SU-DHL-6 (cell line): ENCODE measurements at regions not wholly inside any gene's neighbourhood (a gene's known extent, or its start where the extent isn't known, plus 50 kb on each side); places are given as distances from the start of the nearest gene placed in this dataset.

ENCODE experiments used
- CTCF ChIP-seq: fragments of 200-600 bp; sonication (generic); IDR thresholded peaks from one replicate; pipeline ENCODE4 v1.5.1; 2017; ENCODE audit warnings: antibody characterized with exemption, mild to moderate bottlenecking, low read length, moderate library complexity; ENCODE audit not compliant: insufficient read depth, poor library complexity, severe bottlenecking
- EZH2phosphoT487 ChIP-seq: fragments of 200-600 bp; sonication (generic), shearing (Covaris generic); conservative IDR thresholded peaks from 2 replicates; pipeline ENCODE4 v1.6.1; 2018; ENCODE audit warnings: mild to moderate bottlenecking, antibody characterized with exemption, low read length, moderate library complexity, mixed read lengths

- TF ChIP-seq CTCF, result no peak
- no peak for TF ChIP-seq EZH2phosphoT487
Measured at GRCh38 chr2:175686002-175686401, 316.1 kb downstream of the LNPK start.
